Stimulated activated memory B cell treated with anti-CD40 and anti-IgM and Interleukin-4, amounts not matched to agents 10 μg/mL and 1 μg/mL and 100 μg/mL, for 72 hours (primary cell): ENCODE measurements at regions not wholly inside any gene's neighbourhood (a gene's known extent, or its start where the extent isn't known, plus 50 kb on each side); places are given as distances from the start of the nearest gene placed in this dataset.

Source experiments
- ATAC-seq: fragments of 150-1000 bp; cut with Tn5 transposase; 2 replicates; pipeline ENCODE4 v1.10.0; 2021
- H3K27ac Mint-ChIP-seq: one replicate; pipeline ENCODE4 v1.8.0; 2022; ENCODE audit warnings: mild to moderate bottlenecking, mixed read lengths
- H3K27me3 Mint-ChIP-seq: one replicate; pipeline ENCODE4 v1.8.0; 2022; ENCODE audit warnings: mixed read lengths
- H3K36me3 Mint-ChIP-seq: one replicate; pipeline ENCODE4 v1.8.0; 2022; ENCODE audit warnings: mixed read lengths
- H3K4me1 Mint-ChIP-seq: one replicate; pipeline ENCODE4 v1.8.0; 2022; ENCODE audit warnings: mixed read lengths
- H3K4me3 Mint-ChIP-seq: one replicate; pipeline ENCODE4 v1.8.0; 2022; ENCODE audit warnings: mild to moderate bottlenecking, moderate library complexity, mixed read lengths
- H3K9me3 Mint-ChIP-seq: one replicate; pipeline ENCODE4 v1.8.0; 2022; ENCODE audit warnings: mixed read lengths

DNA sequence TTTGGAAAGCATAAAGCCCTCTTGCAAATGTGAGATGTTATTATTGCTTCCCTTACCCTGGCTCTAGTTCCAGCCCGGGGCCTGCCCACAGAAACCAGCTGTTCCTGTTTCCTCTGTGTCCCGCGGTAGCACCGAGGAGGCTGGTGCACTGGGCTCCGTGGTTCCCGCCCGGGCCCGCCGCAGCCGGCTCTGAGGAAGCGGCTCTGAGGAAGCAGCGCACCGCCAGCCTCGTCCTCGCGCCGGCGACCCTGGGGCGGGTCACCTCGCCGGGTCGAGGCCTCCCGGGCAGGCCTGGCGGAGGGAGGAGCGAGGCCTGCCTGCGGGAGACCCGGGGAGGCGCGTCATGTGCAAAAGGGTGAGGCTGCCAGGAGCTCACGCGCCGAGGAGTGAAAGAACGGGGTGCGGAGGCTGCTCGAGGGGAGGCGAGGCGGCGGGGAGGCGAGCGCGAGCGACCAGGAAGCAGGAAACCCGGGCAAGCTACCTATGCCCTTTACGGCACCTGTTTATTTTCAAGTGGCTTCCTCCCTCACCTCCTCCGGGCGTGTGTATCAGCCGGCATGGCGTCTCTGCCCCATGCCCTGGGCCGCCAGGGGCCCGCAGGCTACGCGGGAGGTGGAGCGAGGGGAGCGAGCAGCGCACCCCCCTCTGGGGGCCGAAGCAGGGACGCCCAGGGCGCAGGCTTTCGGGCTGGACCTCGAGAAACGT is 61.3 kb upstream of the MEGF10 start:
- no peaks in the 10 kb centered on the region for H3K9me3 Mint-ChIP-seq
- ATAC-seq, result peak; percentile 88
- peaks cover 7% of the 10 kb centered on the region for H3K36me3 Mint-ChIP-seq
- peak overlapping the region; percentile 90 for H3K27ac Mint-ChIP-seq
- peaks cover 23% of the 10 kb centered on the region for H3K4me1 Mint-ChIP-seq
- no peaks in the 10 kb centered on the region for H3K27me3 Mint-ChIP-seq
- H3K4me3 Mint-ChIP-seq, result peak overlapping the region; percentile 82

GRCh38 chr5:127231118-127231517 is 59.5 kb upstream of the MEGF10 start:
- H3K27me3 Mint-ChIP-seq, result no peaks in the 10 kb centered on the region
- peaks cover 15% of the 10 kb centered on the region for H3K36me3 Mint-ChIP-seq
- ATAC-seq, result no peak
- H3K27ac Mint-ChIP-seq, result no peak overlapping the region
- H3K9me3 Mint-ChIP-seq, result no peaks in the 10 kb centered on the region
- H3K4me3 Mint-ChIP-seq, result no peak overlapping the region
- H3K4me1 Mint-ChIP-seq, result peaks cover 19% of the 10 kb centered on the region

DNA sequence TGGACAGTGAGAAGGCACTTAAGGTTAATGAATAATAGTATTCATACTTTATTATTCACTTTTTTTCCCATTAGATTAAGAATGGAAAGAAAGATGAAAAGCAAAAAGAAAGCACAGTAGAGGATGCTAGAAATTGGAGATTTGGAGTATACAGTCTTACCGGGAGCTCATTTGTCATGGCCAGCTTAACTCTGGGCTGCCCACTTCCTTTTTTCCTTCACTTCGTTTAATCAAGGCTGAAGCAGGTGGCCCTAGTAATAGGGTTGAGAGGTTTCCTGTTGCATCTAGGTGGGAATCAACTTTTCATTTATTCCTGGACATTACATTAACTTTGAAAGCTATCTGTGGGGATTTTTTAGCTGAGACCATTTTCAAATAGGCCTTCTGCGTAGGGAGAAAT is 57.0 kb upstream of the MEGF10 start:
- peaks cover 38% of the 10 kb centered on the region for H3K36me3 Mint-ChIP-seq
- H3K27me3 Mint-ChIP-seq, result no peaks in the 10 kb centered on the region
- no peak overlapping the region for H3K4me3 Mint-ChIP-seq
- no peak for ATAC-seq
- no peaks in the 10 kb centered on the region for H3K9me3 Mint-ChIP-seq
- H3K27ac Mint-ChIP-seq, result no peak overlapping the region
- peaks cover 18% of the 10 kb centered on the region for H3K4me1 Mint-ChIP-seq

DNA sequence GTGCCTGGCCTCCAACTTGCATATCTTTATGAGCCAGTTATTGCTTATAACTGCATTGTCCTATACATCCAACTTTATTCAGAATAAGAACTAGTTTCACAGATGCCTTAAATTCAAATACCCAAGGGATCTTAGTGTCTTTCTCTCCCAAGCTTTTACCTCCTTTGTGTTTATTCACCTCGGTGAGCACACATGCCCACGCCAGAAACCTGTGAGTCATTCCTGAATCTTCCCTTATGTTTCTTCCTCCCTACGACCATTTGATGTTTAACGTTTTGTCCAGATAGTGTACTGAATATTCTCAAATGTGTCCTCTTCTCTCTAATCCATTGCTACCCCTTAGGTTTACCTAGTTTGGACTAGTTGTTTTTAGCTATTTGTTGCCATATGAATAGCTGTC is 55.5 kb upstream of the MEGF10 start:
- ATAC-seq, result no peak
- Mint-ChIP-seq H3K4me1 (peaks cover 6% of the 10 kb centered on the region), H3K9me3 (no peaks in the 10 kb centered on the region), H3K27ac (no peak overlapping the region), H3K36me3 (peaks cover 46% of the 10 kb centered on the region), H3K27me3 (no peaks in the 10 kb centered on the region), H3K4me3 (no peak overlapping the region)

GRCh38 chr5:127236254-127236653 is 54.3 kb upstream of the MEGF10 start:
- Mint-ChIP-seq H3K27me3 (peaks cover 4% of the 10 kb centered on the region), H3K36me3 (peaks cover 46% of the 10 kb centered on the region), H3K9me3 (no peaks in the 10 kb centered on the region), H3K4me3 (no peak overlapping the region), H3K4me1 (peaks cover under 1% of the 10 kb centered on the region), H3K27ac (no peak overlapping the region)
- ATAC-seq, result no peak
